ENCODE measurements at regions not wholly inside any gene's neighbourhood (a gene's known extent, or its start where the extent isn't known, plus 50 kb on each side); places are given as distances from the start of the nearest gene placed in this dataset.

- H3K4me3 ChIP-seq (ENCODE audit: low read depth, low read length) = no peak overlapping the region
- no peak for DNase-seq (ENCODE audit: low read depth)
- no peak for TF ChIP-seq CTCF (IDR thresholded peaks at IDR 0.05; ENCODE audit: low read depth, low read length, missing control alignments)
Observed at GRCh38 chr5:109612278-109612905, 77.3 kb upstream of the MAN2A1 start.

GRCh38 chr5:109611505-109611904 is 78.2 kb upstream of the MAN2A1 start:
- DNase-seq (ENCODE audit: low read depth) = no peak
- no peak for TF ChIP-seq CTCF (IDR thresholded peaks at IDR 0.05; ENCODE audit: low read depth, low read length, missing control alignments)
- no peak overlapping the region for H3K4me3 ChIP-seq (ENCODE audit: low read depth, low read length)

GRCh38 chr5:109611061-109611460 is 78.7 kb upstream of the MAN2A1 start:
- DNase-seq (ENCODE audit: low read depth) = no peak
- H3K4me3 ChIP-seq (ENCODE audit: low read depth, low read length) = no peak overlapping the region
- no peak for TF ChIP-seq CTCF (IDR thresholded peaks at IDR 0.05; ENCODE audit: low read depth, low read length, missing control alignments)

GRCh38 chr5:109610581-109610980 is 79.1 kb upstream of the MAN2A1 start:
- TF ChIP-seq CTCF (IDR thresholded peaks at IDR 0.05; ENCODE audit: low read depth, low read length, missing control alignments) = no peak
- H3K4me3 ChIP-seq (ENCODE audit: low read depth, low read length) = no peak overlapping the region
- DNase-seq (ENCODE audit: low read depth) = no peak

GRCh38 chr5:109605207-109605730 is 84.5 kb upstream of the MAN2A1 start:
- H3K4me3 ChIP-seq (ENCODE audit: low read depth, low read length) = no peak overlapping the region
- TF ChIP-seq CTCF (IDR thresholded peaks at IDR 0.05; ENCODE audit: low read depth, low read length, missing control alignments) = no peak
- DNase-seq (ENCODE audit: low read depth) = no peak

GRCh38 chr5:109604758-109605157 is 85.0 kb upstream of the MAN2A1 start:
- no peak for DNase-seq (ENCODE audit: low read depth)
- H3K4me3 ChIP-seq (ENCODE audit: low read depth, low read length) = no peak overlapping the region
- no peak for TF ChIP-seq CTCF (IDR thresholded peaks at IDR 0.05; ENCODE audit: low read depth, low read length, missing control alignments)

GRCh38 chr5:109601736-109602135 is 88.0 kb upstream of the MAN2A1 start:
- DNase-seq (ENCODE audit: low read depth) = no peak
- TF ChIP-seq CTCF (IDR thresholded peaks at IDR 0.05; ENCODE audit: low read depth, low read length, missing control alignments) = no peak
- no peak overlapping the region for H3K4me3 ChIP-seq (ENCODE audit: low read depth, low read length)

Data from GM12864 (cell line).